Calu3 (cell line): ENCODE measurements at regions not wholly inside any gene's neighbourhood (a gene's known extent, or its start where the extent isn't known, plus 50 kb on each side); places are given as distances from the start of the nearest gene placed in this dataset.
"Not testable (repeated sequence)": the region's sequence is repeated elsewhere in the genome, so short reads cannot be mapped to it uniquely, and the experiment has no call there.

Experiments
- BruUV-seq: library from RNA; stranded (reverse); fragments of 400-500 nt; replicated peaks from 2 replicates; lab custom pipeline; 2021; lab: Mats Ljungman, UMichigan
- CTCF ChIA-PET: fragments of 300-600 bp; sonication (Branson Sonifier 250); formaldehyde crosslinking; loops from one replicate; lab custom pipeline; 2022; ENCODE audit warnings: antibody characterized with exemption; lab: Charles Lee
- DNase-seq: peaks from one replicate; pipeline ENCODE4 v3.0.0; 2022
- H3K27ac Mint-ChIP-seq: one replicate; pipeline ENCODE4 v1.8.0; 2022; ENCODE audit warnings: mixed read lengths; ENCODE audit not compliant: unreplicated experiment
- H3K27me3 Mint-ChIP-seq: one replicate; pipeline ENCODE4 v1.8.0; 2022; ENCODE audit warnings: mixed read lengths; ENCODE audit not compliant: unreplicated experiment
- H3K36me3 Mint-ChIP-seq: one replicate; pipeline ENCODE4 v1.8.0; 2022; ENCODE audit warnings: mild to moderate bottlenecking, moderate library complexity, mixed read lengths; ENCODE audit not compliant: insufficient read depth, unreplicated experiment
- H3K4me1 Mint-ChIP-seq: one replicate; pipeline ENCODE4 v1.8.0; 2022; ENCODE audit warnings: mild to moderate bottlenecking, low read depth, mixed read lengths; ENCODE audit not compliant: unreplicated experiment
- H3K4me3 Mint-ChIP-seq: one replicate; pipeline ENCODE4 v1.8.0; 2022; ENCODE audit warnings: mild to moderate bottlenecking, low read depth, moderate library complexity, mixed read lengths; ENCODE audit not compliant: unreplicated experiment
- H3K9me3 Mint-ChIP-seq: one replicate; pipeline ENCODE4 v1.8.0; 2022; ENCODE audit warnings: low read depth, mixed read lengths; ENCODE audit not compliant: unreplicated experiment
- CTCF ChIP-seq: fragments of 200-600 bp; IDR thresholded peaks from one replicate; pipeline ENCODE4 v1.8.0; 2022; ENCODE audit warnings: antibody characterized with exemption; ENCODE audit not compliant: unreplicated experiment
- intact Hi-C: fragments of 100-400 bp; cut with micrococcal nuclease; formaldehyde crosslinking; loops from one replicate; pipeline ENCODE4 v1.10.0; 2022; ENCODE audit not compliant: unreplicated experiment

GRCh38 chr5:112049738-112050137 is 292.7 kb upstream of the NREP start:
- no peak overlapping the region for H3K27ac Mint-ChIP-seq

GRCh38 chr5:112036206-112036605 is 279.2 kb upstream of the NREP start:
- Mint-ChIP-seq H3K4me1 (no peaks in the 10 kb centered on the region), H3K9me3 (no peaks in the 10 kb centered on the region), H3K4me3 (no peak overlapping the region), H3K27me3 (no peaks in the 10 kb centered on the region), H3K36me3 (no peaks in the 10 kb centered on the region), H3K27ac (no peak overlapping the region)
- CTCF ChIA-PET = no interaction called here
- no peak for DNase-seq
- BruUV-seq = no TSS peak
- intact Hi-C loops = no loop called here
- TF ChIP-seq CTCF = no peak

More at GRCh38 chr5:112049738-112050137, 292.7 kb upstream of the NREP start:
- TF ChIP-seq CTCF = no peak
- no peaks in the 10 kb centered on the region for H3K36me3 Mint-ChIP-seq
- intact Hi-C loops = no loop called here
- no peak overlapping the region for H3K4me3 Mint-ChIP-seq
- no peak for DNase-seq
- H3K9me3 Mint-ChIP-seq = peaks cover 10% of the 10 kb centered on the region
- no peaks in the 10 kb centered on the region for H3K27me3 Mint-ChIP-seq
- no TSS peak for BruUV-seq
- no peaks in the 10 kb centered on the region for H3K4me1 Mint-ChIP-seq
- CTCF ChIA-PET = no interaction called here

DNA sequence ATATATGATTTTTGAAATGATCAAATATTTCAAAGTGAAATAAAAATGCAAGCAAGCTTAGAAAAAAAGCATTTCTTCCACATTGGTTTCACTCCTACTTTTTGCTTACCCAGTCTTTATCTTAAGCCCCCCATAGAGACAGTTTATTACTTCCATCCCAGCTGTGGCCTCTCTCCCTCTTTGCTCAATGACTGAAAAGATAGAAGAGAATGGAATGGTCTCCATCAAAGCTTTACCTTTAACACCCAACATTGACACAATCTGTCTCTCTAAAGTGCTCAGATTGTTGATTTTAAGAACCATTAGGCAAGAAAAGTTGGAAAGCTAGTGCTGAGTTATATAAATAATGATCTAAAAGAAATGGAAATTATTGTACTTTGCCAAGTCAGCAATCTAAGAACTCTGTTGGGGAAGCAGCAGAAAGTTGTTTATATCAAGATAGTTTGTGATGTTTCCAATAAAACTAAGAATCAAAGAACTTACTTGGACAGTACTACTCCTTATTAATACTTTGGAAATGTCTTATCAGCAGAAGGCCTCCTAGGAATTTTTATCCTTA is 277.5 kb upstream of the NREP start:
- no peaks in the 10 kb centered on the region for H3K4me1 Mint-ChIP-seq
- no peak for DNase-seq
- no peak overlapping the region for H3K4me3 Mint-ChIP-seq
- no peaks in the 10 kb centered on the region for H3K36me3 Mint-ChIP-seq
- no TSS peak for BruUV-seq
- no peak overlapping the region for H3K27ac Mint-ChIP-seq
- H3K9me3 Mint-ChIP-seq = no peaks in the 10 kb centered on the region
- intact Hi-C loops = no loop called here
- no peak for TF ChIP-seq CTCF
- no peaks in the 10 kb centered on the region for H3K27me3 Mint-ChIP-seq
- CTCF ChIA-PET = no interaction called here

DNA sequence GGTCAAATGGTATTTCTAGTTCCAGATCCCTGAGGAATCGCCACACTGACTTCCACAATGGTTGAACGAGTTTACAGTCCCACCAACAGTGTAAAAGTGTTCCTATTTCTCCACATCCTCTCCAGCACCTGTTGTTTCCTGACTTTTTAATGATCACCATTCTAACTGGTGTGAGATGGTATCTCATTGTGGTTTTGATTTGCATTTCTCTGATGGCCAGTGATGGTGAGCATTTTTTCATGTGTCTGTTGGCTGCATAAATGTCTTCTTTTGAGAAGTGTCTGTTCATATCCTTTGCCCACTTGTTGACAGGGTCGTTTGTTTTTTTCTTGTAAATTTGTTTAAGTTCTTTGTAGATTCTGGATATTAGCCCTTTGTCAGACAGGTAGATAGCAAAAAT is 269.9 kb upstream of the NREP start:
- H3K9me3 Mint-ChIP-seq, H3K27ac Mint-ChIP-seq, intact Hi-C loops, BruUV-seq, CTCF ChIA-PET, H3K4me3 Mint-ChIP-seq, H3K4me1 Mint-ChIP-seq, H3K36me3 Mint-ChIP-seq, DNase-seq, H3K27me3 Mint-ChIP-seq: not testable (repeated sequence)

DNA sequence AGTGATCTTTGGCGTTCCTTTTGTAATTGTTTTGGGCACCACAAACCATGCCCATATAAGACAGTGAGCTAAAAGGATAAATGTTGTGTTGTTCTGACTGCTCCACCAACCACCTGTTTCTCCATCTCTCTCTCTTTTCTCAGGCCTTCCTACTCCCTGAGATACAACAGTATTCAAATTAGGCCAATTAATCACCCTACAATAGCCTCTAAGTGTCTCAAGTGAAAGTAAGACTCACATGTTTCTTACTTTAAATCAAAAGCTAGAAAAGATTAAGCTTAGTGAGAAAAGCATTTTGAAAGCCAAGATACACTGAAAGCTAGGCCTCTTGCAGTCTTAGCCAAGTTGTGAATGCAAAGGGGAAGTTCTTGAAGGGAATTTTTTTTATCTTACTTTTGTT is 268.8 kb upstream of the NREP start:
- Mint-ChIP-seq H3K9me3 (no peaks in the 10 kb centered on the region), H3K27ac (no peak overlapping the region), H3K4me3 (no peak overlapping the region), H3K27me3 (no peaks in the 10 kb centered on the region), H3K36me3 (no peaks in the 10 kb centered on the region), H3K4me1 (no peaks in the 10 kb centered on the region)
- BruUV-seq = no TSS peak
- DNase-seq = no peak
- intact Hi-C loops = no loop called here
- no peak for TF ChIP-seq CTCF
- CTCF ChIA-PET = no interaction called here
